ENCODE measurements at regions not wholly inside any gene's neighbourhood (a gene's known extent, or its start where the extent isn't known, plus 50 kb on each side); places are given as distances from the start of the nearest gene placed in this dataset.

GRCh38 chr1:168631671-168632400, 55.4 kb downstream of the XCL1 start:
- no peak for DNase-seq (ENCODE audit: low spot score)

- no peak for DNase-seq (ENCODE audit: low spot score)
Measured at GRCh38 chr1:168634951-168635532, 58.6 kb downstream of the XCL1 start.

- DNase-seq (ENCODE audit: low spot score), result peak; percentile 67
Measured at GRCh38 chr1:168636200-168636599, 59.8 kb downstream of the XCL1 start.

- DNase-seq (ENCODE audit: low spot score), result peak; percentile 38
Measured at GRCh38 chr1:168636642-168637111, 60.3 kb downstream of the XCL1 start.

- DNase-seq (ENCODE audit: low spot score), result peak; percentile 59
Measured at GRCh38 chr1:168637350-168637991, 61.1 kb downstream of the XCL1 start.

- no peak for DNase-seq (ENCODE audit: low spot score)
Measured at GRCh38 chr1:168638884-168639283, 62.5 kb downstream of the XCL1 start.

GRCh38 chr1:168640182-168640581, 63.8 kb downstream of the XCL1 start:
- no peak for DNase-seq (ENCODE audit: low spot score)

- DNase-seq (ENCODE audit: low spot score), result no peak
Measured at GRCh38 chr1:168640836-168641235, 64.4 kb downstream of the XCL1 start.

GRCh38 chr1:168643152-168643551, 66.7 kb downstream of the XCL1 start:
- DNase-seq (ENCODE audit: low spot score), result no peak

All from globus pallidus (tissue), 1 donor.